Activated T-helper 2 cell treated with anti-CD3 and anti-CD28 coated beads, Interferon-gamma antibody, Interleukin-2, Interleukin-4, amounts not matched to agents 10 μg/mL and 5 μg/mL and 100 μg/mL, durations not matched to agents 14 hours and 24 hours and 36 hours (primary cell): ENCODE measurements at regions not wholly inside any gene's neighbourhood (a gene's known extent, or its start where the extent isn't known, plus 50 kb on each side); places are given as distances from the start of the nearest gene placed in this dataset.
"Not testable (repeated sequence)": the region's sequence is repeated elsewhere in the genome, so short reads cannot be mapped to it uniquely, and the experiment has no call there.

ENCODE experiments used
- DNase-seq: peaks from one replicate; pipeline ENCODE4 v3.0.0; 2021; ENCODE audit warnings: low spot score
- H3K27ac Mint-ChIP-seq: one replicate; pipeline ENCODE4 v1.8.0; 2021; ENCODE audit warnings: mixed read lengths
- H3K27me3 Mint-ChIP-seq: one replicate; pipeline ENCODE4 v1.8.0; 2021; ENCODE audit warnings: low read depth, mixed read lengths
- H3K36me3 Mint-ChIP-seq: one replicate; pipeline ENCODE4 v1.8.0; 2021; ENCODE audit warnings: low read depth, mixed read lengths
- H3K4me1 Mint-ChIP-seq: one replicate; pipeline ENCODE4 v1.8.0; 2021; ENCODE audit warnings: low read depth, mixed read lengths
- H3K4me3 Mint-ChIP-seq: one replicate; pipeline ENCODE4 v1.8.0; 2021; ENCODE audit warnings: low read depth, mild to moderate bottlenecking, moderate library complexity, mixed read lengths
- H3K9me3 Mint-ChIP-seq: one replicate; pipeline ENCODE4 v1.8.0; 2021; ENCODE audit warnings: mixed read lengths
- intact Hi-C: fragments of 100-400 bp; cut with micrococcal nuclease; formaldehyde crosslinking; loops from one replicate; pipeline ENCODE4 v1.15.1; 2023

DNA sequence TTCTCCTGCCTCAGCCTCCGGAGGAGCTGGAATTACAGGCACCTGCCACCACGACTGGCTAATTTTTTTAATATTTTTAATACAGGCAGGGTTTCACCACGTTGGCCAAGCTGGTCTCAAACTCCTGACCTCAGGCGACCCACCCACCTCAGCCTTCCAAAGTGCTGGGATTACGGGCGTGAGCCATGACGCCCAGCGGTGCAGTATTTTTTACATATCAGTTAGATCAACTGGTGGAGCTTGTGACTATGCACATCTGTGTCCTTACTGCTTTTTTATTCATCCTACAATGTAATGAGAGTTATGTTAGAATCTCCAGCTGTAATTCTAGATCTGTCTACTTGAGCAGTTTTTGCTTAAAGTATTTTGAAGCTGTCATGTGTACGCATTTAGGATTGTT, 2919.5 kb upstream of the OR11H1 start:
- DNase-seq, H3K27me3 Mint-ChIP-seq, H3K27ac Mint-ChIP-seq, H3K36me3 Mint-ChIP-seq, intact Hi-C loops, H3K4me1 Mint-ChIP-seq, H3K4me3 Mint-ChIP-seq: not testable (repeated sequence)
- peaks cover 68% of the 10 kb centered on the region for H3K9me3 Mint-ChIP-seq

DNA sequence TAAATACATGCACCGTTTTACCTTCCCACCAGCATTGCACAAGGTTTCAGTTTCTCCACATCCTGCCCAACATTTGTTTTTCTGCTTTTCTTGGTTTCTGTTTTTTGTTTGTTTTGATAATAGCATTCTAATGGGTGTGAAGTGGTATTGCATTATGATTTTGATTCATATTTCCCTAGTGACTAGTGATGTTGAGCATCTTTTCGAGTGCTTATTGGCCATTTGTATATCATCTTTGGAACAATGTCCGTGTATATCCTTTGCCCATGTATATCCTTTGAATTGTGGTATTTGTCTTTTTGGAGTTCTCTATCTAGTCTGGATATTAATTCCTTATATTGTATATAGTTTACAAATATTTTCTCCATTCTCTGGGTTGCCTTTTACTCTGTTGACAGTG, 2914.8 kb upstream of the OR11H1 start:
- no peak for DNase-seq
- intact Hi-C loops = no loop called here
- no peaks in the 10 kb centered on the region for H3K36me3 Mint-ChIP-seq
- H3K27me3 Mint-ChIP-seq = no peaks in the 10 kb centered on the region
- H3K9me3 Mint-ChIP-seq = peaks cover 64% of the 10 kb centered on the region
- H3K27ac Mint-ChIP-seq = no peak overlapping the region
- H3K4me1 Mint-ChIP-seq = no peaks in the 10 kb centered on the region
- H3K4me3 Mint-ChIP-seq = no peak overlapping the region

DNA sequence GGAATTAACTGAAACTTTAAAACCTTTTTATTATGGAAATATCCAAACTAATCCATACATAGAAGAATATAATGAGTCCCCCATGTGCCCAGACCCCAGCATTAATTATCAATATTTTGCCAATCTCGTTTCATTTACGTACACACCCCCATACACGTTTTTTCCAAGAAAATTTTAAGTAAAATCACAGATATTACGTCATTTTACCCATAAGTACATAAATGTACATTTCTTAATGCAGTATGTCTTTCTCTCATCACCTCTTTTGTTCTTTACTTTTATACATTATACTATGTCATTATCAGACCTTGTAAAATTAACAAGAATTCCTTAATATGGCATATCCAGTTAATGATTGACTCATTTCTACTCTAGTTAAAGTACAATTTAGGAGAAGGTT, 2914.1 kb upstream of the OR11H1 start:
- DNase-seq, intact Hi-C loops, H3K27ac Mint-ChIP-seq, H3K36me3 Mint-ChIP-seq, H3K4me3 Mint-ChIP-seq, H3K4me1 Mint-ChIP-seq, H3K27me3 Mint-ChIP-seq: not testable (repeated sequence)
- peaks cover 62% of the 10 kb centered on the region for H3K9me3 Mint-ChIP-seq

- H3K4me1 Mint-ChIP-seq, H3K27ac Mint-ChIP-seq, DNase-seq, H3K4me3 Mint-ChIP-seq, intact Hi-C loops, H3K36me3 Mint-ChIP-seq, H3K27me3 Mint-ChIP-seq: not testable (repeated sequence)
- H3K9me3 Mint-ChIP-seq = peaks cover 60% of the 10 kb centered on the region
Measured at GRCh38 chr22:12626894-12627293, 2901.1 kb upstream of the OR11H1 start.

GRCh38 chr22:12629815-12630214, 2898.2 kb upstream of the OR11H1 start:
- H3K4me1 Mint-ChIP-seq, H3K36me3 Mint-ChIP-seq, DNase-seq, H3K27ac Mint-ChIP-seq, H3K27me3 Mint-ChIP-seq, intact Hi-C loops, H3K4me3 Mint-ChIP-seq: not testable (repeated sequence)
- H3K9me3 Mint-ChIP-seq = peaks cover 62% of the 10 kb centered on the region

- H3K27me3 Mint-ChIP-seq, H3K4me1 Mint-ChIP-seq, DNase-seq, H3K4me3 Mint-ChIP-seq, intact Hi-C loops, H3K27ac Mint-ChIP-seq, H3K36me3 Mint-ChIP-seq: not testable (repeated sequence)
- peaks cover 73% of the 10 kb centered on the region for H3K9me3 Mint-ChIP-seq
Measured at GRCh38 chr22:12630965-12631364, 2897.0 kb upstream of the OR11H1 start.

- H3K4me1 Mint-ChIP-seq, H3K27me3 Mint-ChIP-seq, H3K4me3 Mint-ChIP-seq, DNase-seq, intact Hi-C loops, H3K27ac Mint-ChIP-seq, H3K36me3 Mint-ChIP-seq: not testable (repeated sequence)
- H3K9me3 Mint-ChIP-seq = peaks cover 76% of the 10 kb centered on the region
Measured at GRCh38 chr22:12637566-12638166, 2890.3 kb upstream of the OR11H1 start.

DNA sequence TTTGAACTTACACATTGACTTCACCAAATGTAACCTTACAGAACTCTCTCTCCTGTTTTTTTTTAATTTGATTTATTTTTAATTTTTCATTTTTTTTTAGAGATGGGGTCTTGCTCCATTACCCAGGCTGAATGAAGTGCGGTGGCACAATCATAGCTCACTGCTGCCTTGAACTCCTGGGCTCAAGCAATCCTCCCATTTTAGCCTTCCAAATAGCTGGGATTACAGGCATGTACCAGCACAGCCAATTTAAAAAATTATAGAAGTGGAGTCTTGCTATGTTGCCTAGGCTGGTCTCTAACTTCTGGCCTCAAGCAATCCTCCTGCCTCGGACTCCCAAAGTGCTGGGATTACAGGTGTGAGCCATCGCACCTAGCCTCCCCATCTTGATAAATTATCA, 2889.7 kb upstream of the OR11H1 start:
- H3K4me1 Mint-ChIP-seq, H3K36me3 Mint-ChIP-seq, H3K27ac Mint-ChIP-seq, intact Hi-C loops, DNase-seq, H3K4me3 Mint-ChIP-seq, H3K27me3 Mint-ChIP-seq: not testable (repeated sequence)
- H3K9me3 Mint-ChIP-seq = peaks cover 69% of the 10 kb centered on the region
